Daoy (cell line): ENCODE measurements at regions not wholly inside any gene's neighbourhood (a gene's known extent, or its start where the extent isn't known, plus 50 kb on each side); places are given as distances from the start of the nearest gene placed in this dataset.
"Not testable (repeated sequence)": the region's sequence is repeated elsewhere in the genome, so short reads cannot be mapped to it uniquely, and the experiment has no call there.

Experiments used
- DNase-seq: peaks from one replicate; pipeline ENCODE4 v3.0.0-alpha.2; 2015; ENCODE audit warnings: low read depth

GRCh38 chr17:27365329-27365945 is 71.5 kb downstream of the WSB1 start:
- DNase-seq = not testable (repeated sequence)

DNA sequence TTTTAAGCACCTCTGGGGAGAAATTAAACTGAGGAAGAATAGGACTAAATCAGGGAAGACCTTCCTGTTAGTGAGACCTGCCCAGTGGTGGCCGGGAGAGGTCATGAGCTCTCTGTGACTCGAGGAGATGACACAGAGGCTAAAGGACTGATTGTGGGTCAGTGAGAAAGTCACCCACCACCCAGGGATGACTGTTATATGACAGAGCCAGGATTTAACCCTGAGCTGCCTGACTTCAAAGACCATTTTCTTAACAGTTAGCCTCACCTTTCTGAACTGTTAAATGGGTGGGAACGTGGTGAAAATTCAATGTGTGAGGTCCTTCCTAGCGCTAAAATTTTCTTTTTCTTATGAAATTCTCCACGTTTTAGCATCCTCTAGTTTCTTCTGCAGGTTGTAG is 72.5 kb downstream of the WSB1 start:
- no peak for DNase-seq

DNA sequence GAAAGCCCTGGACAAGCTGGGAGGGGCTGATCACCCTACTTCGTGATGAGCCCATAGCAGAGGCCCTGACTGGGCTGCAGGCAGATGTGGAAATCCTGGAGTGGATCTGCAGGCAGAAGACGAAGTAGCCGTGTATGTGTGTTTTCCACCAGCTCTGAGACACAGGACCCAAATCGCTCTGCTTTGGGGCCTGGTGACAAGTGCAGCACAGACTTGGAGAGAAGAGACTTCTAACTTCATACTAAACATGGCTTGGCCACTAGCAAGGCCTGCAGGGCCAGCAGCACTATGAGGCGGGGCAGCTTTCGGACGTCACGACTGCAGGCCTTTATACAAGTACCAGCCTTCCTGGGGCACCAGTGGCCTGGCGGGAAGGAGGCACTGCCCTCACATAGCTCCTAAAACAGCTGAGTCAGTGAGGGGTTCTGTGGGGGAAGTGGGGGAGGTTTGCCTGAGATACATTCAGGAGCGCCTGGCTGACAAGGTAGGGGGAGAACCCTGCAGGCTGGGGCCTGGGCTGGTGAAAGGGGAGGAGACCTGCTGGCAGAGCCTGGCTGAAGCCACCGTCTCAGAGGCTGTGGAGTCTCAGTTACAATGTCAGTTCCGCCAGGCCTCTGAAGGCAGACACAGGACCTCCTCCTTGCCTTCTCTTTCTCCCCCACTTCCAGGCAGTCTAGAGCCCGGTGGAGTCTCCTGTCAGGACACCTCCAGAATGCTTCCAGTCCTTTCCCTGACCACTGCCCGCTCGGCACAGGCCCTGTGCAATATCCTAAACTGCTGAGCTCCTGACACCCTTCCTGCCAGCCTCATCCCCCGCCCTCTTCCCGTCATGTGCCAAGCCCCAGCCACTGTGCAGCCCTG is 73.4 kb downstream of the WSB1 start:
- DNase-seq = no peak

DNA sequence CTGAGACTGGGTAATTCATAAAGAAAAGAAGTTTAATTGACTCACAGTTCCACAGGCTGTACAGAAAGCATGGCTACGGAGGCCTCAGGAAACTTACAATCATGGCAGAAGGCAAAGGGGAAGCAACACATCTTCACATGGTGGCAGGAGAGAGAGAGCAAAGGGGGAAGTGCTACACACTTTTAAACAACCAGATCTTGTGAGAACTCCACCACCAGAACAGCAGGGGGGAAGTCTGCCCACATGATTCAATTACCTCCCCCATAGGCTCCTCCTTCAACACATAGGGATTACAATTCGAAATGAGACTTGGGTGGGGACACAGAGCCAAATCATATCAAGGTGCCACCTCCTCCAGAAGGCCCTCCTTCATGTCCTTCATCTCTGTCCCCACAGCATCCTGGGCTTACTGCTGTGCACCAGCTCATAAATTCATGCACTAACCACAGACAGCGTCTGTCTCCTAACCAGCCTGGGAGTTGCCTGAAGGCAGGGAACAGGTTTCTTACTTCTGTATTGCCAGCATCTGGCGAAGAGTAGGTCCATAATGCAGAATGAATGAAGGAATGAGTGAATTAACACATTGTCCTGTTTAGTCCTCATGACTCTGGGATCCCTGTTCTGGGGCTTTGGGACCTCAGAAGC is 74.4 kb downstream of the WSB1 start:
- DNase-seq = no peak

DNA sequence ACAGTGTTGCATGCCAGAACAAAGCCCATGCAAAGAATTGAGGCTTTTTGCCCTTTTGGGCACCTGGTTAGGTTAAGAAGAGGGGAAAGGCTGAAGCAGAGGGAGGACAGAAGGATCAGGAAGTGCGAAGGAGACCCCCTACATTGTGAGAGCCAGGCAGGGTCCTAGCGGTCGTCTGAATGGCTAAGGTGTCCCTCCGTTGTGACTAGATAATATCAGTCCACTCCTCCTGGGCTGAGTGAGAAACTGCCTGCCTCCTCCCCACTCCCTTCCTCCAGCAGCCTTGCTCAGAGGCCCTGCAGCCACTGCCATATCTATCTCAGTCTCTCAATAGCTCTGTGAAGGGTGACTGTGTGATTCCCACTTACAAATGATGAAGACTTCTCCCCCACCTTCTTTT is 75.1 kb downstream of the WSB1 start:
- DNase-seq = no peak

DNA sequence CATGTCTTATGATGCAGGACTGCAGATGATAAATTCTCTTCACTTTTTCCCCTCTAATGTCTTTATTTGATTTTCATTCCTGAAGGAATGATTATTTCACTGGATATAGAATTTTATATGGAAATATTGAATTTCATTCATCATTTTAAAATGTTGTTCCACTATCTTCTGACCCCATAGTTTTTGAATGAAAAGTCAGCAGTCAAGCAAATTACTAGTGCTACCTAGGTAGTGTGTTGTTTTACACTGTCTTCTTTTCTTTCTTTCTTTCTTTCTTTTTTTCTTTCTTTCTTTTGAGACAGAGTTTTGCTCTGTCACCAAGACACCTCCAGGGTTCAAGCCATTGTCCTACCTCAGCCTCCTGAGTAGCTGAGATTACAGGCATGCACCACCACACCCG is 76.9 kb downstream of the WSB1 start:
- no peak for DNase-seq

DNA sequence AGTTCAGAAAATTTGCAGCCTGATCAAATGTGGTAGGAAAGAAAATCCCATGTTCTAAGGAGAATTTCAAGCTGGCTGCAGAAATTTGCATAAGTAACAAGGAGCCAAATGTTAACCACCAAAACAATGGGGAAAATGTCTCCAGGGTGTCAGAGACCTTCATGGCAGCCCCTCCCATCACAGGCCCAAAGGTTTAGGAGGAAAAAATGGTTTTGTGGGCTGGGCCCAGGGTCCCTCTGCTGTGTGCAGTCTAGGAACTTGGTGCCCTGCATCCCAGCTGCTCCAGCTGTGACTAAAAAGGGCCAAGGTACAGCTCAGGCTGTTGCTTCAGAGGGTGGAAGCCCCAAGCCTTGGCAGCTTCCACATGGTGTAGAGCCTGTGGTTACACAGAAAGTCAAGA is 79.8 kb downstream of the WSB1 start:
- not testable (repeated sequence) for DNase-seq

GRCh38 chr17:27376637-27377547 is 79.4 kb upstream of the KSR1 start:
- peak; percentile 66 for DNase-seq

- DNase-seq = no peak
Observed at GRCh38 chr17:27378482-27379175, 77.6 kb upstream of the KSR1 start.

DNA sequence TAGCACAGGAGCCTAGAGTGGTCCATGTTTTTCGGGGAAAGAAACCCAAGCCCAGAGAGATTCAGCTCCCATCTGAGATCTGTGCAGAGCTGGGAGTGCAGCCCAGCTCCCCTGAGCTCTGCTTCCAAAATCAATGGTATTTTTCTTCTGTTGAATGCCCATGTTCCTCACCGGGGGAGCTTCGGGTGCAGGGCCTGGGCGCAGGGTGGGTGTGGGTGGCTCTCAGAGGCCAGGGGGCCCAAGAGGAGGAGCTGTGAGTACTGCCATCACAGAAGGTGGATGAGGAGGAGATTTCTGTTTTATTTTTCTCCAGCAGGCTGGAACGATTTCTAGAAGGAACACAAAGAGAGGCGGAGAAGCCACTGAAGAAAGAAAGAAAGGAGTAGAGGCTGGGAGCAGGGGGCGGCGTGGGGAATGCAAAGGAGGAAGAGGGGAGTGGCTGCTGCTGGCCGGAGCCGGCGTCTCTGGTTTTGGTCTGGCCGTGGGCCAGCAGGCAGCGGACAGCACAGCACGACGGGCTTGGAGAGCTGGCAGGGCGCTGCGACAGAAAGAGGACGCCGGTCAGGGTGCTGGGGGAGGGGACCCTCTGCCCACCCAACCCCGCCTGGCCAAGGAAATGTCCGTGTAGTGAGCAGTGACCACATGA is 76.2 kb upstream of the KSR1 start:
- peak; percentile 79 for DNase-seq

DNA sequence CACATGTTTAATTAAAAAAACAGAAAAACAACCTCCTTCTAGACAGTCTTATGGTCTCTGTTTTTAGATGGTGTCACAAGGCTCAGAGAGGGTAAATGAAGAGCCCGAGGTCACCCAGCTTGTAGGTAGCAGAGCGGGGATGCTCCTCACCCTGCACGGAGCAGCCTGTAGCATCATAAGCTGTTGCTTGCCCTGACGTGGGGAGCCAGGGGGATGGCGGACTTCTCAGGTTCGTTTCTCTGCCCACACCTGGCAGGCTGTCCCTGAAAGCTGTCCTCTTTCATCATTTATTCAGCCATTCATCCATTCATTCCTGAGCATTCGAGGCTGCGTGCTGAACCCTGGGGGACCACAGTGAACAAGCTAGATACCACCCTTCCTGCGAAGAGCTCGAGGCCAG is 75.7 kb upstream of the KSR1 start:
- DNase-seq = no peak

GRCh38 chr17:27381007-27381501 is 75.2 kb upstream of the KSR1 start:
- peak; percentile 76 for DNase-seq

GRCh38 chr17:27382025-27382424 is 74.2 kb upstream of the KSR1 start:
- no peak for DNase-seq

DNA sequence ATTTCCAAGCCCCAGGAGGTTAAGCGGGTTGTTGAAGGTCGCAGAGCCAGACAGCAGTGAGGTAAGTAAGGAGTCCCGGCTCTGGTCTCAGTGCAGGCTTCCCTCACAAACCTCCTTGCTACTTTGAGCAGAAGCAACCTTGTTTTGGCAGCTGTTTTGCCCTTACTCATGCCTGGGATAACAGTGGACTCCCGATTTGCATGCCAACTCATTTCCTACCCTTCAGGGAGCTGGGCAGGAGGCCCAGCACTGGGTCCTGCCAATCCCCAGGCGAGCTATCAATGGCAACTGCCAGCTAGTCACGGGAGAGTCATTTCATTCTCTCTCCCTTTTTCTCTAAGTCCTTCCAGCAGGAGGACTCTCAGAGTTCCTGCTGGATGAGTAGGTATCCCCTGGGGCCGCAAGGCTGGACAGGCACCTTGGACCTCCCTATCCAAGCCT is 72.0 kb upstream of the KSR1 start:
- peak; percentile 98 for DNase-seq

- DNase-seq = peak; percentile 72
Observed at GRCh38 chr17:27384726-27385125, 71.5 kb upstream of the KSR1 start.

DNA sequence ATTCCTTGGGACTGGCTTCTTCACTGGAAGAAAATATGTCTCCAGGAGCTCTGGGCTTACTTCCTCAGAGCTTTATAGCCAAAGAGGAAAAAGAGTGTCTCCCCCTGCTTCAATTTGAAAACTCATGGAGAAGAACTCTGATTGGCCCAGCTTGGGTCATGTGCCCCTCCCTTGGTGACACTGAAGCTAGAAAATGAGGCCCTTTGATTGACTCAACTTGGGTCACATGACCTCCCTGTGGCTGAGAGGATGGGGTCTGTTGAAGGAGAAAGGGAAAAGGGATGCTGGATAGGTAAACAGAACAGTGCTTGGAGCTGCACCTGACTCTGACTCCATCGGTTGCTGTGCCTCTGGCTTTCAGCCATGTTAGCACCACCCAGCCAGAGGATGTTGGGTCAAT is 70.6 kb upstream of the KSR1 start:
- no peak for DNase-seq

GRCh38 chr17:27386206-27387075 is 69.8 kb upstream of the KSR1 start:
- DNase-seq = no peak

DNA sequence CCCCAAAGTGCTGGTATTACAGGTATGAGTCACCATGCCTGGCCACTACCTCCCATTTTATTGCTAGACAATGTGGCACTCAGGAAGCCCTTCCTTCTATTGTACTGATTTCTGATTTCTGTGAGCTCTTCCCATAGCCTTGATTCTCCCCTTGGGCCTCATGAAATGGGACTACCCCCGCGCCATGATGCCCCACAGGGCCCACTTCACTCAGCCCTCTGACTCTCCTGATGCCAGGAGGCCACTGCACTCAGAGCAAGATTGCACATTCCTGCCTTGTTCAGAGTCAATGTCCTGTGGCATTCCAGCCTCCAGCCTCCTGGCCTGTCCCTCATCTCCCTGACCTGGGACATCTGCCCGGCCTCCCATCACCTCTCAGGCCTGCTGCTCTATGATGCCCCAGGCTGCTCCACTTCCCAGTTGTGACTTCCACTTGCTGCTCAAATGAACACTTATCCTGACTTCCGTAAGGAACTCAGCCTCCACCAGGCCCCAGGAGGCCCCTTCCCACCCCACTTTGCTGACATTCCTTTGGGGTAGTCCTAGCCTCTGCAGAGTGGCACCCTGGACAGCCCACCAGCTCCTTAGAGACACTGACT is 66.6 kb upstream of the KSR1 start:
- DNase-seq = no peak

DNA sequence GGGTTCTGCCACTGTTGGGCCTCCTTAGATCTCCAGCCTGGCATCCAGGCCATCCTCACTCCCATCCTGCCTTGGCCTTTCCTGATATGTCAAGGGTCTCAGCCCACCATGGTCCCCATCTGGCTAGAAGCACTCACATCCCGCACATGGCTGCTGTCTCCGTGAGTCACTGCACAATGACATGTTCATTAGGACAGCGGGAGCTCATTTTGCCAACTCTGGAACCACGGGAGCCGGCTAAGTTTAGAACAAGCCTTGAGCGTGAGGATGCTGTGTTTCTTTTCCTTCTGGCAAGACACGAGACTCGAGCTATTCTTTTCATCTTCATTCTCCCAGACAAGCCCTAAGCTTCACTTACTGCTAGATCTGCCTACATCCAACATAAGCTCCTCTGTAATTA is 65.7 kb upstream of the KSR1 start:
- DNase-seq = no peak
